Caco-2 (cell line): ENCODE measurements at regions not wholly inside any gene's neighbourhood (a gene's known extent, or its start where the extent isn't known, plus 50 kb on each side); places are given as distances from the start of the nearest gene placed in this dataset.

ENCODE experiments used
- BruUV-seq: library from RNA; stranded (reverse); fragments of 400-500 nt; replicated peaks from 2 replicates; lab custom pipeline; 2021; lab: Mats Ljungman, UMichigan
- CTCF ChIA-PET: fragments of 300-600 bp; sonication (Branson Sonifier 250); formaldehyde crosslinking; loops from one replicate; lab custom pipeline; 2022; ENCODE audit warnings: antibody characterized with exemption; lab: Charles Lee
- POLR2A ChIA-PET: fragments of 300-600 bp; sonication (Branson Sonifier 250); formaldehyde crosslinking; loops from one replicate; lab custom pipeline; 2022; ENCODE audit warnings: antibody characterized with exemption; lab: Charles Lee
- DNase-seq, 2 experiments: peaks; one replicate each; pipeline versions ENCODE4 v3.0.0 to v3.0.0-alpha.2; 2020 to 2022
- H3K27me3 ChIP-seq: replicated peaks from 2 replicates; pipeline ENCODE4 v1.6.0; 2011; ENCODE audit warnings: low read length; ENCODE audit not compliant: control insufficient read depth, insufficient read depth
- H3K36me3 ChIP-seq: 2 replicates; pipeline ENCODE4 v1.5.1; 2011; ENCODE audit warnings: low read length; ENCODE audit not compliant: control insufficient read depth, insufficient read depth
- H3K4me1 ChIP-seq: fragments of 250-450 bp; sonication (Bioruptor Pico); 2 replicates; pipeline ENCODE4 v1.5.1; 2020; ENCODE audit warnings: mild to moderate bottlenecking
- H3K4me3 ChIP-seq: 2 replicates; pipeline ENCODE4 v1.5.1; 2011; ENCODE audit warnings: low read depth, mild to moderate bottlenecking, control low read depth, low read length
- H3K9me3 ChIP-seq: fragments of 250-450 bp; sonication (Bioruptor Pico); 2 replicates; pipeline ENCODE4 v1.5.1; 2020; ENCODE audit warnings: mild to moderate bottlenecking, moderate library complexity
- H3K27ac Mint-ChIP-seq: one replicate; pipeline ENCODE4 v1.8.0; 2022; ENCODE audit warnings: mixed read lengths; ENCODE audit not compliant: unreplicated experiment
- H3K27me3 Mint-ChIP-seq: one replicate; pipeline ENCODE4 v1.8.0; 2022; ENCODE audit warnings: mixed read lengths; ENCODE audit not compliant: insufficient read depth, unreplicated experiment
- H3K36me3 Mint-ChIP-seq: one replicate; pipeline ENCODE4 v1.8.0; 2022; ENCODE audit warnings: mild to moderate bottlenecking, mixed read lengths; ENCODE audit not compliant: insufficient read depth, unreplicated experiment
- H3K4me1 Mint-ChIP-seq: one replicate; pipeline ENCODE4 v1.8.0; 2022; ENCODE audit warnings: low read depth, mixed read lengths; ENCODE audit not compliant: unreplicated experiment
- H3K4me3 Mint-ChIP-seq: one replicate; pipeline ENCODE4 v1.8.0; 2022; ENCODE audit warnings: mild to moderate bottlenecking, moderate library complexity, mixed read lengths; ENCODE audit not compliant: unreplicated experiment
- H3K9me3 Mint-ChIP-seq: one replicate; pipeline ENCODE4 v1.8.0; 2022; ENCODE audit warnings: mixed read lengths; ENCODE audit not compliant: unreplicated experiment
- intact Hi-C: fragments of 100-400 bp; cut with micrococcal nuclease; formaldehyde crosslinking; loops from one replicate; pipeline ENCODE4 v1.10.0; 2022; ENCODE audit not compliant: unreplicated experiment
- TF ChIP-seq, protein P1 (sequence below), 2 experiments: fragments of 200-600 bp in 1 of 2; IDR thresholded peaks; 1 replicate in 1 of 2; 2 replicates in 1 of 2; pipeline versions ENCODE4 v1.5.1 to v1.8.0; 2011 to 2022; ENCODE audit warnings: antibody characterized with exemption in 1 of 2, control low read depth in 1 of 2, inconsistent platforms in 1 of 2, low read depth in 1 of 2, low read length in 1 of 2, mild to moderate bottlenecking in 1 of 2, moderate library complexity in 1 of 2; ENCODE audit not compliant: insufficient read depth in 1 of 2, severe bottlenecking in 1 of 2, unreplicated experiment in 1 of 2

DNA sequence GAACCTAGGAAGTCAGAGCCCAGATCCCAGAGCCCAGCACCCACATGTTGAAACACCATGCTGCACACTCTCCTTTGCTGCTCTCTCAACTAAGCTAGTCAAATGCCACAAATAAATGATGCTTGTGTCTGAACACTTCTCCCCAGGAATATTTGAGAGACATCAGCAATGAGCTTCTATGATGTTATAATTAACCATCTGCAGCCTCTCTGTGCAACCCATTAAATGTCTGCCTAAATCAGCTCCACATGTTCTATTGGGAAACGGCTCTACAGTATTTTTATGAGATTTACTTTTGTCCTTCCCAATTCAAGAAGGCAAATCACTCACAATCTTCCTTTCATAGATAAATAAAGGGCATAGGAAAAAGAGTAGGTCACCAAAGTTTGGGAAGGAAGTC is 266.8 kb upstream of the PARD3B start:
- H3K4me1 Mint-ChIP-seq = peaks cover 12% of the 10 kb centered on the region
- Histone ChIP-seq H3K4me1 (peaks cover 17% of the 10 kb centered on the region), H3K4me3 (no peak overlapping the region), H3K27me3 (no peaks in the 10 kb centered on the region), H3K36me3 (no peaks in the 10 kb centered on the region), H3K9me3 (no peaks in the 10 kb centered on the region)
- BruUV-seq = no TSS peak
- H3K36me3 Mint-ChIP-seq = no peaks in the 10 kb centered on the region
- intact Hi-C loops = no loop called here
- no peak overlapping the region for H3K27ac Mint-ChIP-seq
- ChIA-PET CTCF (no interaction called here), POLR2A (no interaction called here)
- no peak for DNase-seq
- H3K9me3 Mint-ChIP-seq = no peaks in the 10 kb centered on the region
- no peaks in the 10 kb centered on the region for H3K27me3 Mint-ChIP-seq
- H3K4me3 Mint-ChIP-seq = no peak overlapping the region
- TF ChIP-seq, protein P1, sequence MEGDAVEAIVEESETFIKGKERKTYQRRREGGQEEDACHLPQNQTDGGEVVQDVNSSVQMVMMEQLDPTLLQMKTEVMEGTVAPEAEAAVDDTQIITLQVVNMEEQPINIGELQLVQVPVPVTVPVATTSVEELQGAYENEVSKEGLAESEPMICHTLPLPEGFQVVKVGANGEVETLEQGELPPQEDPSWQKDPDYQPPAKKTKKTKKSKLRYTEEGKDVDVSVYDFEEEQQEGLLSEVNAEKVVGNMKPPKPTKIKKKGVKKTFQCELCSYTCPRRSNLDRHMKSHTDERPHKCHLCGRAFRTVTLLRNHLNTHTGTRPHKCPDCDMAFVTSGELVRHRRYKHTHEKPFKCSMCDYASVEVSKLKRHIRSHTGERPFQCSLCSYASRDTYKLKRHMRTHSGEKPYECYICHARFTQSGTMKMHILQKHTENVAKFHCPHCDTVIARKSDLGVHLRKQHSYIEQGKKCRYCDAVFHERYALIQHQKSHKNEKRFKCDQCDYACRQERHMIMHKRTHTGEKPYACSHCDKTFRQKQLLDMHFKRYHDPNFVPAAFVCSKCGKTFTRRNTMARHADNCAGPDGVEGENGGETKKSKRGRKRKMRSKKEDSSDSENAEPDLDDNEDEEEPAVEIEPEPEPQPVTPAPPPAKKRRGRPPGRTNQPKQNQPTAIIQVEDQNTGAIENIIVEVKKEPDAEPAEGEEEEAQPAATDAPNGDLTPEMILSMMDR (IDR thresholded peaks at IDR 0.05; ENCODE audit: insufficient read depth in 1 of 2, low read depth in 1 of 2, low read length in 1 of 2, severe bottlenecking in 1 of 2, unreplicated experiment in 1 of 2) = no peak

DNA sequence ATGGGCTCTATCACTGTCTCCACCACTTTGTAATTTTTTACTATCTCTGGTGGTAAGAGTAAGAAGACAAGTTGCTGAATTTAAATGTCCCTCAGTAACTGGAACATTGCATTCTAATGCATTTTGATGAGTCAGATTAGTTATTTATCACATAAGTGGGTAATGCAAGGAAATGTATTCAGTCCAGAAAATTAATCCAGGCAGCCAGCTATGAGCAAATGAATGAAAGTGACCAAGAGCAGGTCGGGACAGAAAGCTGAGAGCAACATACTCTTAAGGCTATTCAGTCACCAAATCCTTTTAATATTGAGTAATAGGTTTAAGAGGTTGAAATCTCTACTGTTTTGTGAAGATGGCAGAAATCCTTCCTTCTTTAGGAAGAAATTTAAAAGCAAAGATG is 265.5 kb upstream of the PARD3B start:
- H3K36me3 ChIP-seq = no peaks in the 10 kb centered on the region
- Mint-ChIP-seq H3K4me3 (no peak overlapping the region), H3K36me3 (no peaks in the 10 kb centered on the region), H3K27me3 (no peaks in the 10 kb centered on the region), H3K4me1 (peaks cover 12% of the 10 kb centered on the region), H3K27ac (no peak overlapping the region), H3K9me3 (no peaks in the 10 kb centered on the region)
- intact Hi-C loops = no loop called here
- CTCF ChIA-PET = no interaction called here
- TF ChIP-seq, protein P1 (IDR thresholded peaks at IDR 0.05; ENCODE audit: insufficient read depth in 1 of 2, low read depth in 1 of 2, low read length in 1 of 2, severe bottlenecking in 1 of 2, unreplicated experiment in 1 of 2) = no peak
- H3K9me3 ChIP-seq = no peaks in the 10 kb centered on the region
- DNase-seq = no peak
- peaks cover 25% of the 10 kb centered on the region for H3K4me1 ChIP-seq
- POLR2A ChIA-PET = no interaction called here
- no TSS peak for BruUV-seq
- no peak overlapping the region for H3K4me3 ChIP-seq
- no peaks in the 10 kb centered on the region for H3K27me3 ChIP-seq

DNA sequence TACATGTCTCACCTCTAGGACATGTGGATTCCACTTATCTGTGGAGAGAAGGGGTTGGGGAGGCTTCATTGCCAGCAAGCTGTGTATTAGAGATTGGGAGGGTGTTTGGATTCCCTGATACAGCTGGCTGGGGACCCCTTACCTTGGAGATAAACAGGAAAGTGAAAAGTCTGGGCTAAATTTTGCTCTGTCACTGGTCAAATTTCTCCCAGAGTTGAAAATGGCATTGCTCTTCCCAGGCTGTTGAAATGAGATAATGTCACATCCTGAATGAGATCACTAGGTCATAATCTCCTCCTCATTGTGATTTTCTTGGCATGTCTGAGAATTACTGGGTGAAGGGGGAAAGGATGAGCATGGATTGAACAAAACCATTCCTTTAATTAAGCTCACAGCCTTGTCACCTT is 265.0 kb upstream of the PARD3B start:
- Mint-ChIP-seq H3K36me3 (no peaks in the 10 kb centered on the region), H3K4me3 (no peak overlapping the region), H3K27me3 (no peaks in the 10 kb centered on the region), H3K4me1 (peaks cover 12% of the 10 kb centered on the region), H3K27ac (no peak overlapping the region), H3K9me3 (no peaks in the 10 kb centered on the region)
- CTCF ChIA-PET = no interaction called here
- no TSS peak for BruUV-seq
- intact Hi-C loops = no loop called here
- H3K36me3 ChIP-seq = no peaks in the 10 kb centered on the region
- H3K4me3 ChIP-seq = no peak overlapping the region
- H3K9me3 ChIP-seq = no peaks in the 10 kb centered on the region
- POLR2A ChIA-PET = no interaction called here
- no peak for DNase-seq
- TF ChIP-seq, protein P1 (IDR thresholded peaks at IDR 0.05; ENCODE audit: insufficient read depth in 1 of 2, low read depth in 1 of 2, low read length in 1 of 2, severe bottlenecking in 1 of 2, unreplicated experiment in 1 of 2) = no peak
- H3K4me1 ChIP-seq = peaks cover 25% of the 10 kb centered on the region
- H3K27me3 ChIP-seq = no peaks in the 10 kb centered on the region
